ENCODE measurements at regions not wholly inside any gene's neighbourhood (a gene's known extent, or its start where the extent isn't known, plus 50 kb on each side); places are given as distances from the start of the nearest gene placed in this dataset.

DNA sequence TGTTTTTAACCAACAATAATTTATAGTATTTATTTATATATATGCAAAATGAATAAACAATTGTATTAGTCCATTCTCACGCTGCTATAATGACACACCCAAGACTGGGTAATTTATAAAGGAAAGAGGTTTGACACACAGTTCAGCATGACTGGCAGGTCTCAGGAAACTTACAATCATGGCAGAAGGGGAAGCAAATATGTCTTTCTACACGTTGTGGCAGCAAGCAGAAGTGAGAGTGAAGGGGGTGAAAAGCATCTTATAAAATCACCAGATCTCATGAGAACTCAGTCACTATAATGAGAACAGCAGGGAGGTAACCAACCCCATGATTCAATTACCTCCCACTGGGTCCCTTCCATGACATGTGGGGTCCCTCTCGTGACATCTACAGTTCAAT, 162.8 kb upstream of the SLITRK3 start:
- H3K9me3 ChIP-seq (ENCODE audit: low read length), result no peaks in the 10 kb centered on the region
- TF ChIP-seq EZH2phosphoT487 (IDR thresholded peaks at IDR 0.05; ENCODE audit: borderline replicate concordance, low read length) (no peak), EZH2 (IDR thresholded peaks at IDR 0.05; ENCODE audit: low read length, unreplicated experiment) (no peak)
- TF ChIP-seq, protein P1, sequence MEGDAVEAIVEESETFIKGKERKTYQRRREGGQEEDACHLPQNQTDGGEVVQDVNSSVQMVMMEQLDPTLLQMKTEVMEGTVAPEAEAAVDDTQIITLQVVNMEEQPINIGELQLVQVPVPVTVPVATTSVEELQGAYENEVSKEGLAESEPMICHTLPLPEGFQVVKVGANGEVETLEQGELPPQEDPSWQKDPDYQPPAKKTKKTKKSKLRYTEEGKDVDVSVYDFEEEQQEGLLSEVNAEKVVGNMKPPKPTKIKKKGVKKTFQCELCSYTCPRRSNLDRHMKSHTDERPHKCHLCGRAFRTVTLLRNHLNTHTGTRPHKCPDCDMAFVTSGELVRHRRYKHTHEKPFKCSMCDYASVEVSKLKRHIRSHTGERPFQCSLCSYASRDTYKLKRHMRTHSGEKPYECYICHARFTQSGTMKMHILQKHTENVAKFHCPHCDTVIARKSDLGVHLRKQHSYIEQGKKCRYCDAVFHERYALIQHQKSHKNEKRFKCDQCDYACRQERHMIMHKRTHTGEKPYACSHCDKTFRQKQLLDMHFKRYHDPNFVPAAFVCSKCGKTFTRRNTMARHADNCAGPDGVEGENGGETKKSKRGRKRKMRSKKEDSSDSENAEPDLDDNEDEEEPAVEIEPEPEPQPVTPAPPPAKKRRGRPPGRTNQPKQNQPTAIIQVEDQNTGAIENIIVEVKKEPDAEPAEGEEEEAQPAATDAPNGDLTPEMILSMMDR (conservative IDR thresholded peaks at IDR 0.05; ENCODE audit: low read depth, low read length), result no peak
- no peaks in the 10 kb centered on the region for H3K79me2 ChIP-seq (ENCODE audit: low read length)
- DNase-seq (no peak), ATAC-seq (no peak)
- no peaks in the 10 kb centered on the region for H3K9me2 ChIP-seq (replicated peaks; ENCODE audit: low read length)
- no peaks in the 10 kb centered on the region for H3F3A ChIP-seq (ENCODE audit: low read length, unreplicated experiment)
- H3K27me3 ChIP-seq (ENCODE audit: low read length), result no peaks in the 10 kb centered on the region
- H3K4me3 ChIP-seq (ENCODE audit: low read length), result no peak overlapping the region
- H2AFZ ChIP-seq (ENCODE audit: low read length), result no peak overlapping the region
- H3K36me3 ChIP-seq (ENCODE audit: low read depth, low read length), result no peaks in the 10 kb centered on the region
- intact Hi-C loops (cut with micrococcal nuclease), result no loop called here
- ChIA-PET CTCF (no interaction called here), POLR2A (ENCODE audit: unreplicated experiment) (no interaction called here)
- H3K27ac ChIP-seq (ENCODE audit: low read length), result no peak overlapping the region
- H4K20me1 ChIP-seq (ENCODE audit: low read length), result no peaks in the 10 kb centered on the region
- no peak overlapping the region for H3K4me2 ChIP-seq (ENCODE audit: low read length)
- BruUV-seq (replicated peaks), result no TSS peak
- no peaks in the 10 kb centered on the region for H3K4me1 ChIP-seq (ENCODE audit: insufficient read depth, low read length)
- H3K9ac ChIP-seq (ENCODE audit: low read length), result no peak overlapping the region

DNA sequence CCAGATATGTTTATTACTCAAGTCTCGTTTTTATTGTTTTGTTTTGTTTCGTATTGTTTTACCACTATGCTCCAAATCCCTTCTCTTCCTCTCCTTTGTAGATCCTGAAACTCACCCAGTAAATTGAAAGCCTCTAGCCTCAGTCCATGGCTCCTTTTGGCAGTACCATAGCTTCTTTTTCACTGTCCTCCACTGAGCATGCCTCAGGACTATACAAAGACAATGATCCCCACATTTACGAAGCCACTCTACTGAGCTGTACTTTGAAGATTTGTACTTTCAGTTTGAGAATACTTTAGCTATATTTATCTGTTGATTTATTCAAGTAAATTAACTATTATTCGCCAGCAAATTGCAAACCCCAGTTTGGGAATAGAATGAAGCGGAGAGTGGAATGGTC, 159.1 kb upstream of the SLITRK3 start:
- DNase-seq (no peak), ATAC-seq (no peak)
- Histone ChIP-seq H3K27ac (ENCODE audit: low read length) (no peak overlapping the region), H3K27me3 (ENCODE audit: low read length) (no peaks in the 10 kb centered on the region), H4K20me1 (ENCODE audit: low read length) (no peaks in the 10 kb centered on the region), H3K9me3 (ENCODE audit: low read length) (no peaks in the 10 kb centered on the region), H3K4me1 (ENCODE audit: insufficient read depth, low read length) (no peaks in the 10 kb centered on the region), H3K9ac (ENCODE audit: low read length) (no peak overlapping the region), H3K9me2 (replicated peaks; ENCODE audit: low read length) (no peaks in the 10 kb centered on the region), H3K79me2 (ENCODE audit: low read length) (no peaks in the 10 kb centered on the region), H2AFZ (ENCODE audit: low read length) (0 out of 2 replicates have a peak overlapping the region, but pooled peaks have one; percentile 24), H3K4me2 (ENCODE audit: low read length) (no peak overlapping the region), H3F3A (ENCODE audit: low read length, unreplicated experiment) (no peaks in the 10 kb centered on the region), H3K36me3 (ENCODE audit: low read depth, low read length) (no peaks in the 10 kb centered on the region), H3K4me3 (ENCODE audit: low read length) (no peak overlapping the region)
- ChIA-PET CTCF (no interaction called here), POLR2A (ENCODE audit: unreplicated experiment) (interaction anchor here (0.6 kb wide), 1 partner anchor 130 kb away, joined by 3 read pairs; no protein-coding TSS in a partner anchor)
- TF ChIP-seq EZH2phosphoT487 (IDR thresholded peaks at IDR 0.05; ENCODE audit: borderline replicate concordance, low read length), result no peak
- intact Hi-C loops (cut with micrococcal nuclease), result no loop called here
- BruUV-seq (replicated peaks), result no TSS peak

DNA sequence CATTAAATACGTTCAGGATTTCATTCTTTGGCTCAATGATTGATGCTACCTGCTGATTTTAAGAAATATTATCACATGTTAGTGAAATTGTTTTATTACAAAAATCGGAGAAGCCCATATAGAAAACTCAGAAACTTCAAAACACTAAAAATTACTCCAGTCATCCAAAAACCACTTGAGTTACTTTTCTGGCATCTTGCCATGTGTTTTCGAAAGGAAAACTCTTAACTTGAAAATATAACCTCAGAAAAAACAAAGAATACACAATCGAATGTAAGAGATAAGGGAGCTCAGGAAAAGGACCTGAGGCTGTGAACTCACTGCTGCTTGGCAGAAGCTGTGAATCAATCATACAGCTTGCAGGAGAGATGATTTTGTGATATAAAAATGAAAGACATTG, 151.3 kb upstream of the SLITRK3 start:
- Histone ChIP-seq H3K27me3 (ENCODE audit: low read length) (no peaks in the 10 kb centered on the region), H3K79me2 (ENCODE audit: low read length) (no peaks in the 10 kb centered on the region), H3K9me3 (ENCODE audit: low read length) (no peaks in the 10 kb centered on the region), H3K4me2 (ENCODE audit: low read length) (no peak overlapping the region), H4K20me1 (ENCODE audit: low read length) (no peaks in the 10 kb centered on the region), H3K4me3 (ENCODE audit: low read length) (no peak overlapping the region), H3K27ac (ENCODE audit: low read length) (no peak overlapping the region), H3K4me1 (ENCODE audit: insufficient read depth, low read length) (no peaks in the 10 kb centered on the region), H3K9me2 (replicated peaks; ENCODE audit: low read length) (no peaks in the 10 kb centered on the region), H3K9ac (ENCODE audit: low read length) (no peak overlapping the region), H3K36me3 (ENCODE audit: low read depth, low read length) (no peaks in the 10 kb centered on the region), H3F3A (ENCODE audit: low read length, unreplicated experiment) (no peaks in the 10 kb centered on the region), H2AFZ (ENCODE audit: low read length) (no peak overlapping the region)
- DNase-seq, result no peak
- ChIA-PET CTCF (no interaction called here), POLR2A (ENCODE audit: unreplicated experiment) (no interaction called here)
- intact Hi-C loops (cut with micrococcal nuclease), result no loop called here
- no peak for ATAC-seq
- TF ChIP-seq EZH2phosphoT487 (IDR thresholded peaks at IDR 0.05; ENCODE audit: borderline replicate concordance, low read length), result no peak
- TF ChIP-seq EZH2 (IDR thresholded peaks at IDR 0.05; ENCODE audit: low read length, unreplicated experiment), result no peak
- TF ChIP-seq, protein P1 (conservative IDR thresholded peaks at IDR 0.05; ENCODE audit: low read depth, low read length), result no peak
- no TSS peak for BruUV-seq (replicated peaks)

All from PC-3 (cell line).